B cell (primary cell): ENCODE measurements at regions not wholly inside any gene's neighbourhood (a gene's known extent, or its start where the extent isn't known, plus 50 kb on each side); places are given as distances from the start of the nearest gene placed in this dataset.

Experiments
- CTCF ChIP-seq: fragments of 200-600 bp; IDR thresholded peaks from one replicate; pipeline ENCODE4 v1.8.0; 2022; ENCODE audit warnings: antibody characterized with exemption, mild to moderate bottlenecking
- EZH2 ChIP-seq: IDR thresholded peaks from 2 replicates; pipeline ENCODE4 v1.6.1; 2012; ENCODE audit warnings: borderline replicate concordance, low read depth, mild to moderate bottlenecking, moderate library complexity, low read length; ENCODE audit not compliant: insufficient read depth, poor library complexity, severe bottlenecking

- TF ChIP-seq CTCF (no peak), EZH2 (no peak)
Observed at GRCh38 chr3:117874028-117874690, 1160.5 kb downstream of the IGSF11 start.
